ENCODE measurements at regions not wholly inside any gene's neighbourhood (a gene's known extent, or its start where the extent isn't known, plus 50 kb on each side); places are given as distances from the start of the nearest gene placed in this dataset.

GRCh38 chr6:147131532-147132128 lies 72.6 kb upstream of the STXBP5 start:
- no peak overlapping the region for H3K4me3 ChIP-seq
- H3K36me3 ChIP-seq: no peaks in the 10 kb centered on the region
- no peak overlapping the region for H3K27ac ChIP-seq
- DNase-seq (ENCODE audit: low read depth in 1 of 2, low spot score in 1 of 2): peak in 1 of 2 donors; percentile 62
- no peak for TF ChIP-seq CTCF (IDR thresholded peaks at IDR 0.05; ENCODE audit: low read depth, low read length)
- peaks cover 5% of the 10 kb centered on the region for H3K4me1 ChIP-seq (ENCODE audit: low read depth)
- H3K27me3 ChIP-seq: no peaks in the 10 kb centered on the region
- H3K9me3 ChIP-seq (ENCODE audit: low read depth): peaks cover 2% of the 10 kb centered on the region

- peaks cover 2% of the 10 kb centered on the region for H3K9me3 ChIP-seq (ENCODE audit: low read depth)
- no peak overlapping the region for H3K4me3 ChIP-seq
- TF ChIP-seq CTCF (IDR thresholded peaks at IDR 0.05; ENCODE audit: low read depth, low read length): no peak
- H3K4me1 ChIP-seq (ENCODE audit: low read depth): no peaks in the 10 kb centered on the region
- no peaks in the 10 kb centered on the region for H3K27me3 ChIP-seq
- DNase-seq (ENCODE audit: low read depth in 1 of 2, low spot score in 1 of 2): peak in 1 of 2 donors; percentile 72
- H3K36me3 ChIP-seq: no peaks in the 10 kb centered on the region
- no peak overlapping the region for H3K27ac ChIP-seq
Measured at GRCh38 chr6:147132889-147133288, 71.3 kb upstream of the STXBP5 start.

- H3K9me3 ChIP-seq (ENCODE audit: low read depth): peaks cover 2% of the 10 kb centered on the region
- no peak for TF ChIP-seq CTCF (IDR thresholded peaks at IDR 0.05; ENCODE audit: low read depth, low read length)
- no peak overlapping the region for H3K4me3 ChIP-seq
- no peaks in the 10 kb centered on the region for H3K36me3 ChIP-seq
- H3K27ac ChIP-seq: no peak overlapping the region
- no peaks in the 10 kb centered on the region for H3K27me3 ChIP-seq
- no peak for DNase-seq (ENCODE audit: low read depth in 1 of 2, low spot score in 1 of 2)
- no peaks in the 10 kb centered on the region for H3K4me1 ChIP-seq (ENCODE audit: low read depth)
Measured at GRCh38 chr6:147133669-147134068, 70.5 kb upstream of the STXBP5 start.

GRCh38 chr6:147135211-147135681 lies 69.0 kb upstream of the STXBP5 start:
- peak in 1 of 2 donors; percentile 98 for DNase-seq (ENCODE audit: low read depth in 1 of 2, low spot score in 1 of 2)
- no peak overlapping the region for H3K27ac ChIP-seq
- H3K9me3 ChIP-seq (ENCODE audit: low read depth): peaks cover 2% of the 10 kb centered on the region
- no peaks in the 10 kb centered on the region for H3K4me1 ChIP-seq (ENCODE audit: low read depth)
- no peak overlapping the region for H3K4me3 ChIP-seq
- no peaks in the 10 kb centered on the region for H3K36me3 ChIP-seq
- no peaks in the 10 kb centered on the region for H3K27me3 ChIP-seq
- TF ChIP-seq CTCF (IDR thresholded peaks at IDR 0.05; ENCODE audit: low read depth, low read length): no peak

- Histone ChIP-seq H3K4me1 (ENCODE audit: low read depth) (no peaks in the 10 kb centered on the region), H3K27me3 (no peaks in the 10 kb centered on the region), H3K4me3 (no peak overlapping the region), H3K36me3 (no peaks in the 10 kb centered on the region), H3K27ac (no peak overlapping the region), H3K9me3 (ENCODE audit: low read depth) (peaks cover 2% of the 10 kb centered on the region)
- DNase-seq (ENCODE audit: low read depth in 1 of 2, low spot score in 1 of 2): no peak
- no peak for TF ChIP-seq CTCF (IDR thresholded peaks at IDR 0.05; ENCODE audit: low read depth, low read length)
Measured at GRCh38 chr6:147136057-147136456, 68.2 kb upstream of the STXBP5 start.

Measured in cardiac muscle cell (in vitro differentiated cells and primary cell).